PC-3 (cell line): ENCODE measurements at regions not wholly inside any gene's neighbourhood (a gene's known extent, or its start where the extent isn't known, plus 50 kb on each side); places are given as distances from the start of the nearest gene placed in this dataset.

ENCODE experiments used
- EZH2phosphoT487 ChIP-seq: fragments of 300-600 bp; sonication (generic); IDR thresholded peaks from 2 replicates; pipeline ENCODE4 v1.6.1; 2018; ENCODE audit warnings: mild to moderate bottlenecking, antibody characterized with exemption, low read length, borderline replicate concordance
- TF ChIP-seq, protein P1 (sequence below): fragments of 300-600 bp; sonication (generic); conservative IDR thresholded peaks from 2 replicates; pipeline ENCODE4 v1.5.1; 2017; ENCODE audit warnings: antibody characterized with exemption, low read depth, mild to moderate bottlenecking, low read length

DNA sequence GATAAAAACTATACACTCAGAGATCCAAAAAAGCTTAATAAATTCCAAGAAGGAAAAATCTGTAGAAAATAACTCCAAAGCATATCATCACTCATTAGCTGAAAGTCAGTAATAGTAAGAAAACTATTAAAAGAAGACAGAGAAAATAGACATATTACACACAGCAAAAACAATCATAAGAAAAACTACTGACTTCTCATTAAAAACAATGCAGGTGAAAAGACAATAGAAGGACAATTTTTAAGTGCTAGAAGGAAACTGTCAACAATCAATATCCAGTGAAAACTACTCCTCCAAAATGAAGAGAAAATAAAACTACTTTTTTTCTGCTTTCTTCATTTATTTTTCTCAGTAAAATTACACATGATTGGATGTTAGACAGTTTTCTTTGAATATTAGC is 56.5 kb downstream of the BLID start:
- TF ChIP-seq, protein P1, sequence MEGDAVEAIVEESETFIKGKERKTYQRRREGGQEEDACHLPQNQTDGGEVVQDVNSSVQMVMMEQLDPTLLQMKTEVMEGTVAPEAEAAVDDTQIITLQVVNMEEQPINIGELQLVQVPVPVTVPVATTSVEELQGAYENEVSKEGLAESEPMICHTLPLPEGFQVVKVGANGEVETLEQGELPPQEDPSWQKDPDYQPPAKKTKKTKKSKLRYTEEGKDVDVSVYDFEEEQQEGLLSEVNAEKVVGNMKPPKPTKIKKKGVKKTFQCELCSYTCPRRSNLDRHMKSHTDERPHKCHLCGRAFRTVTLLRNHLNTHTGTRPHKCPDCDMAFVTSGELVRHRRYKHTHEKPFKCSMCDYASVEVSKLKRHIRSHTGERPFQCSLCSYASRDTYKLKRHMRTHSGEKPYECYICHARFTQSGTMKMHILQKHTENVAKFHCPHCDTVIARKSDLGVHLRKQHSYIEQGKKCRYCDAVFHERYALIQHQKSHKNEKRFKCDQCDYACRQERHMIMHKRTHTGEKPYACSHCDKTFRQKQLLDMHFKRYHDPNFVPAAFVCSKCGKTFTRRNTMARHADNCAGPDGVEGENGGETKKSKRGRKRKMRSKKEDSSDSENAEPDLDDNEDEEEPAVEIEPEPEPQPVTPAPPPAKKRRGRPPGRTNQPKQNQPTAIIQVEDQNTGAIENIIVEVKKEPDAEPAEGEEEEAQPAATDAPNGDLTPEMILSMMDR, result no peak
- no peak for TF ChIP-seq EZH2phosphoT487
